ENCODE measurements at regions not wholly inside any gene's neighbourhood (a gene's known extent, or its start where the extent isn't known, plus 50 kb on each side); places are given as distances from the start of the nearest gene placed in this dataset.

DNA sequence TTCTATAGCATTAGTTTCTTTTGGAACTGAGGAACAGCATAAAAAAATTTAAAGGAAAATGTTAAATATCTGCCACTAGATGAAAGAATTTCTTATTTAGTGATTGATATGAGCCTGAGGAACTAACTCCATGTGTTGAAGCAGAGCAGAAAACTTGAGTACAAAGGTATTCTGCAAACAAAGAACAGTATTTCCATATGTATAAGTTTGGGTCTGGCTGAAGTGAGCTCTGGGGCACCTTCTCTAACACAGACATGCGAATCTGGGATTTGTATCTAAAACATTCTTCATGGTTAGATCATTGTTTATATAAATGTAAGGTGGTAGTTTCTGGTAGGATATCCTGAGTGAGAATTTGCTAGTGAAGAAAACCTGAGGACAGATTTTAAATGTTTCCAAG is 123.2 kb downstream of the TYW3 start:
- dilution Hi-C loops (cut with MboI; ENCODE audit: extremely low pct_ligation_motif_present, low sequenced_read_pairs): no loop called here
- Histone ChIP-seq H3K27me3 (ENCODE audit: control insufficient read depth, extremely low read depth, insufficient read depth, low read length) (no peaks in the 10 kb centered on the region), H3K4me3 (ENCODE audit: control insufficient read depth in 2 of 3, extremely low read depth in 1 of 3, insufficient read depth in 2 of 3, low read depth in 1 of 3, low read length in 3 of 3) (no peak overlapping the region), H3K9me1 (ENCODE audit: control insufficient read depth, extremely low read depth, insufficient read depth, low read length) (no peaks in the 10 kb centered on the region), H3K79me2 (ENCODE audit: control insufficient read depth, insufficient read depth, low read length) (no peaks in the 10 kb centered on the region), H3K4me2 (ENCODE audit: control insufficient read depth, extremely low read depth, insufficient read depth, low read depth, low read length) (no peak overlapping the region), H2AFZ (ENCODE audit: control insufficient read depth, low read length) (no peak overlapping the region), H4K20me1 (ENCODE audit: control insufficient read depth, extremely low read depth, insufficient read depth, low read length) (no peaks in the 10 kb centered on the region), H3K27ac (ENCODE audit: control insufficient read depth, insufficient read depth, low read length) (no peak overlapping the region), H3K9ac (ENCODE audit: control insufficient read depth, extremely low read depth, insufficient read depth, low read length) (no peak overlapping the region), H3K4me1 (ENCODE audit: control insufficient read depth, extremely low read depth, insufficient read depth, low read length) (no peaks in the 10 kb centered on the region), H3K36me3 (ENCODE audit: control insufficient read depth in 2 of 2, extremely low read depth in 1 of 2, insufficient read depth in 2 of 2, low read length in 2 of 2) (no peaks in the 10 kb centered on the region), H3K9me3 (ENCODE audit: control insufficient read depth, low read depth, low read length) (no peaks in the 10 kb centered on the region)
- DNase-seq (ENCODE audit: low read depth, low spot score) (no peak), FAIRE-seq (no peak)
- TF ChIP-seq, protein P1, sequence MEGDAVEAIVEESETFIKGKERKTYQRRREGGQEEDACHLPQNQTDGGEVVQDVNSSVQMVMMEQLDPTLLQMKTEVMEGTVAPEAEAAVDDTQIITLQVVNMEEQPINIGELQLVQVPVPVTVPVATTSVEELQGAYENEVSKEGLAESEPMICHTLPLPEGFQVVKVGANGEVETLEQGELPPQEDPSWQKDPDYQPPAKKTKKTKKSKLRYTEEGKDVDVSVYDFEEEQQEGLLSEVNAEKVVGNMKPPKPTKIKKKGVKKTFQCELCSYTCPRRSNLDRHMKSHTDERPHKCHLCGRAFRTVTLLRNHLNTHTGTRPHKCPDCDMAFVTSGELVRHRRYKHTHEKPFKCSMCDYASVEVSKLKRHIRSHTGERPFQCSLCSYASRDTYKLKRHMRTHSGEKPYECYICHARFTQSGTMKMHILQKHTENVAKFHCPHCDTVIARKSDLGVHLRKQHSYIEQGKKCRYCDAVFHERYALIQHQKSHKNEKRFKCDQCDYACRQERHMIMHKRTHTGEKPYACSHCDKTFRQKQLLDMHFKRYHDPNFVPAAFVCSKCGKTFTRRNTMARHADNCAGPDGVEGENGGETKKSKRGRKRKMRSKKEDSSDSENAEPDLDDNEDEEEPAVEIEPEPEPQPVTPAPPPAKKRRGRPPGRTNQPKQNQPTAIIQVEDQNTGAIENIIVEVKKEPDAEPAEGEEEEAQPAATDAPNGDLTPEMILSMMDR (optimal IDR thresholded peaks at IDR 0.05 in 1 of 3, IDR thresholded peaks at IDR 0.05 in 1 of 3, conservative IDR thresholded peaks at IDR 0.05 in 1 of 3; ENCODE audit: extremely low read depth in 1 of 3, insufficient read depth in 2 of 3, low read length in 3 of 3): no peak
- TF ChIP-seq EZH2 (IDR thresholded peaks at IDR 0.05; ENCODE audit: low read length): no peak

GRCh38 chr1:74857676-74858075 is 124.7 kb downstream of the TYW3 start:
- H3K9me1 ChIP-seq (ENCODE audit: control insufficient read depth, extremely low read depth, insufficient read depth, low read length): no peaks in the 10 kb centered on the region
- no peaks in the 10 kb centered on the region for H4K20me1 ChIP-seq (ENCODE audit: control insufficient read depth, extremely low read depth, insufficient read depth, low read length)
- no peaks in the 10 kb centered on the region for H3K27me3 ChIP-seq (ENCODE audit: control insufficient read depth, extremely low read depth, insufficient read depth, low read length)
- no peak overlapping the region for H3K4me2 ChIP-seq (ENCODE audit: control insufficient read depth, extremely low read depth, insufficient read depth, low read depth, low read length)
- no peaks in the 10 kb centered on the region for H3K9me3 ChIP-seq (ENCODE audit: control insufficient read depth, low read depth, low read length)
- dilution Hi-C loops (cut with MboI; ENCODE audit: extremely low pct_ligation_motif_present, low sequenced_read_pairs): no loop called here
- no peaks in the 10 kb centered on the region for H3K4me1 ChIP-seq (ENCODE audit: control insufficient read depth, extremely low read depth, insufficient read depth, low read length)
- no peaks in the 10 kb centered on the region for H3K36me3 ChIP-seq (ENCODE audit: control insufficient read depth in 2 of 2, extremely low read depth in 1 of 2, insufficient read depth in 2 of 2, low read length in 2 of 2)
- TF ChIP-seq, protein P1 (optimal IDR thresholded peaks at IDR 0.05 in 1 of 3, IDR thresholded peaks at IDR 0.05 in 1 of 3, conservative IDR thresholded peaks at IDR 0.05 in 1 of 3; ENCODE audit: extremely low read depth in 1 of 3, insufficient read depth in 2 of 3, low read length in 3 of 3): no peak
- TF ChIP-seq EZH2 (IDR thresholded peaks at IDR 0.05; ENCODE audit: low read length): no peak
- DNase-seq (ENCODE audit: low read depth, low spot score) (no peak), FAIRE-seq (no peak)
- no peaks in the 10 kb centered on the region for H3K79me2 ChIP-seq (ENCODE audit: control insufficient read depth, insufficient read depth, low read length)
- no peak overlapping the region for H3K27ac ChIP-seq (ENCODE audit: control insufficient read depth, insufficient read depth, low read length)
- H2AFZ ChIP-seq (ENCODE audit: control insufficient read depth, low read length): no peak overlapping the region
- H3K4me3 ChIP-seq (ENCODE audit: control insufficient read depth in 2 of 3, extremely low read depth in 1 of 3, insufficient read depth in 2 of 3, low read depth in 1 of 3, low read length in 3 of 3): no peak overlapping the region
- no peak overlapping the region for H3K9ac ChIP-seq (ENCODE audit: control insufficient read depth, extremely low read depth, insufficient read depth, low read length)
